ENCODE measurements at regions not wholly inside any gene's neighbourhood (a gene's known extent, or its start where the extent isn't known, plus 50 kb on each side); places are given as distances from the start of the nearest gene placed in this dataset.

DNA sequence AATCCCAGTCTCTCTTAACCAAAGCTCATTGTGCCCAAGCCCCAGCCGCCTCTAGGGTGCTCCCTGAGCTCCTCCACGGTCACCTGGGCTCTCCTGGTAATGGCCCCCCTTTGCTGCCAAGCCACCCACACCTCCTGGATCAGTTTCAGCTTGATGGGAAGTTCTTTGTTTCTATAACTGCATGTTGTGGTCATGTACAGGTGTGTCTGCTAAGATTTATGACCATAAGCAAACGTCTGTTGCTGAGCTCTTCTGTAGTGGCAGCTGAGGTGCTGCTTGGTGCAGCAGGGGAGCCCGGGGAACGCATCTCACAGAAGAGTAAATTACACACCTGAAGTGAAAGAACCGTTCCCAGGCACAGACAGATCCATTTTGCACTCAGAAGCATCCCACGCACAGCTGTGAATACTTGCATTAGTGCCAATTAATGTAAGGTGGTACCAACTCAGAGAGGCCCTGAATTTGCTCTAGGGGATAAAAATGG is 194.6 kb upstream of the ARID1B start:
- intact Hi-C loops (cut with DNase I): no loop called here
- Histone ChIP-seq H3K27me3 (no peaks in the 10 kb centered on the region), H3K4me3 (no peak overlapping the region), H3K36me3 (no peaks in the 10 kb centered on the region), H3K9me3 (peaks cover 0 to 2% (median 0%) of the 10 kb centered on the region in 4 donors), H3K4me1 (no peaks in the 10 kb centered on the region), H3K27ac (no peak overlapping the region)
- TF ChIP-seq, protein P1, sequence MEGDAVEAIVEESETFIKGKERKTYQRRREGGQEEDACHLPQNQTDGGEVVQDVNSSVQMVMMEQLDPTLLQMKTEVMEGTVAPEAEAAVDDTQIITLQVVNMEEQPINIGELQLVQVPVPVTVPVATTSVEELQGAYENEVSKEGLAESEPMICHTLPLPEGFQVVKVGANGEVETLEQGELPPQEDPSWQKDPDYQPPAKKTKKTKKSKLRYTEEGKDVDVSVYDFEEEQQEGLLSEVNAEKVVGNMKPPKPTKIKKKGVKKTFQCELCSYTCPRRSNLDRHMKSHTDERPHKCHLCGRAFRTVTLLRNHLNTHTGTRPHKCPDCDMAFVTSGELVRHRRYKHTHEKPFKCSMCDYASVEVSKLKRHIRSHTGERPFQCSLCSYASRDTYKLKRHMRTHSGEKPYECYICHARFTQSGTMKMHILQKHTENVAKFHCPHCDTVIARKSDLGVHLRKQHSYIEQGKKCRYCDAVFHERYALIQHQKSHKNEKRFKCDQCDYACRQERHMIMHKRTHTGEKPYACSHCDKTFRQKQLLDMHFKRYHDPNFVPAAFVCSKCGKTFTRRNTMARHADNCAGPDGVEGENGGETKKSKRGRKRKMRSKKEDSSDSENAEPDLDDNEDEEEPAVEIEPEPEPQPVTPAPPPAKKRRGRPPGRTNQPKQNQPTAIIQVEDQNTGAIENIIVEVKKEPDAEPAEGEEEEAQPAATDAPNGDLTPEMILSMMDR (IDR thresholded peaks at IDR 0.05): no peak
- TF ChIP-seq POLR2A (IDR thresholded peaks at IDR 0.05) (no peak), EP300 (IDR thresholded peaks at IDR 0.05) (no peak), POLR2AphosphoS5 (IDR thresholded peaks at IDR 0.05) (no peak)
- no peak for DNase-seq
- 13 to 48% methylated on average over 7 of the region's 7 CpGs for WGBS, 2 donors

DNA sequence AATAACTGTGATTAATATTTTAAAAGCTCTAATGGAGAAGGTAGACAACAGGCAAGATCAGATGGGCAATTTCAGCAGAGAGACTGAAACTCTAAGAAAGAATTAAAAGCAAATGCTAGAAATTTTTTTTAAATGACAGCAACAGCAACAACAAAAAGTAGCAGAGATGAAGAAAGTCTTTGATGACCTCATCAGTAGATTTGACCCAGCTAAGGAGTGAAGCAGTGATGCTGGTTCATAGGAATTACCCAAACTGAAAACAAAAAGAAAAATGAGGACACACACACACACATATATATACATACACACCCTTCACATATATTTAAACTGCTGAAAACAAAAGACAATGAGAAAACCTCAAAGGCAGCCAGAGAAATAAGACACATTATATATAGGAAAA is 197.6 kb upstream of the ARID1B start:
- Histone ChIP-seq H3K4me1 (no peaks in the 10 kb centered on the region), H3K36me3 (no peaks in the 10 kb centered on the region), H3K9me3 (peaks cover 0 to 6% (median under 1%) of the 10 kb centered on the region in 4 donors), H3K4me3 (no peak overlapping the region), H3K27ac (no peak overlapping the region), H3K27me3 (no peaks in the 10 kb centered on the region)
- TF ChIP-seq POLR2AphosphoS5 (IDR thresholded peaks at IDR 0.05): no peak
- no peak for TF ChIP-seq POLR2A (IDR thresholded peaks at IDR 0.05)
- no peak for DNase-seq
- intact Hi-C loops (cut with DNase I): no loop called here

DNA sequence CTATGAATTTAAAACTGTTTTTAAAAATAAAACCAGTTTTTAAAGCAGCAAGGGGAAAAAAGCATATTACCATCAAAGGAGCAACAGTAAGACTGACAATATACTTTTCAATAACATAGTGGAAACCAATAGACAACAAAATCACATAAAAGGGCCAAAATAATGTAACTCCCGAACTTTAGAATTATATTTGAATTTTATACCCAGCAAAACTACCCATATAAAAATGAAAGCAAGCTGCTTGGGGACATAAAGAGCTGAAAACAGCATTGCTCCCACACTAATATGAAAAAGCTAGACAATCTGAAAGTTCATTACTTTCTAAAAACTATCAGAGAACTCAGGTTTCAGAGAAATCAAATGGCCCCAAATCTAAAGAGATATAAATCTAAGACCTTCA is 199.4 kb upstream of the ARID1B start:
- no peaks in the 10 kb centered on the region for H3K36me3 ChIP-seq
- no peak overlapping the region for H3K27ac ChIP-seq
- H3K4me3 ChIP-seq: no peak overlapping the region
- DNase-seq: no peak
- peaks cover 0 to 6% (median under 1%) of the 10 kb centered on the region in 4 donors for H3K9me3 ChIP-seq
- H3K4me1 ChIP-seq: no peaks in the 10 kb centered on the region
- intact Hi-C loops (cut with DNase I): no loop called here
- no peaks in the 10 kb centered on the region for H3K27me3 ChIP-seq
- 86 to 92% methylated on average over 1 of the region's 1 CpG for WGBS, 2 donors
- TF ChIP-seq POLR2AphosphoS5 (IDR thresholded peaks at IDR 0.05) (no peak), EP300 (IDR thresholded peaks at IDR 0.05) (no peak), POLR2A (IDR thresholded peaks at IDR 0.05) (no peak)
- TF ChIP-seq, protein P1 (IDR thresholded peaks at IDR 0.05): no peak

DNA sequence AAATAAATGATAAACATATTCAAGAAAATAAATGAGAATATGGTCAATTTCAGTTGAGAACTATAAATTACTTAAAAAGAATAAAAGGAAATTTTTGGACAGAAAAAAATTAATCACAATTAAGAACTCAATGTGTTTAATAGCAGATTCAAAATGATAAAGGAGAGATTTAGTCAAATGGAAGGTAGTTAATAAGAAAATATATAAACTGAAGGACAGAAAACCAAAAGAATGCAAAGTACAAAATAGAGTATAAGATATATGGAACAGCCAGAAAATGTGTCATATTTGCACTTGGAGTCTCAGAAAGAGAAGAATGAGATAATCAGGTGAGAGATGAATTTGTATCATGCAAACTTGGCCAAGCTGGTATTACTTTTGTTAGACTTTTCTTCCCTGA is 201.8 kb upstream of the ARID1B start:
- intact Hi-C loops (cut with DNase I): no loop called here
- DNase-seq: no peak
- H3K36me3 ChIP-seq: no peaks in the 10 kb centered on the region
- no peak overlapping the region for H3K4me3 ChIP-seq
- no peaks in the 10 kb centered on the region for H3K27me3 ChIP-seq
- TF ChIP-seq POLR2AphosphoS5 (IDR thresholded peaks at IDR 0.05) (no peak), POLR2A (IDR thresholded peaks at IDR 0.05) (no peak), EP300 (IDR thresholded peaks at IDR 0.05) (no peak)
- TF ChIP-seq, protein P1 (IDR thresholded peaks at IDR 0.05): no peak
- H3K9me3 ChIP-seq: peaks cover 0 to 6% (median under 1%) of the 10 kb centered on the region in 4 donors
- no peak overlapping the region for H3K27ac ChIP-seq
- H3K4me1 ChIP-seq: no peaks in the 10 kb centered on the region

DNA sequence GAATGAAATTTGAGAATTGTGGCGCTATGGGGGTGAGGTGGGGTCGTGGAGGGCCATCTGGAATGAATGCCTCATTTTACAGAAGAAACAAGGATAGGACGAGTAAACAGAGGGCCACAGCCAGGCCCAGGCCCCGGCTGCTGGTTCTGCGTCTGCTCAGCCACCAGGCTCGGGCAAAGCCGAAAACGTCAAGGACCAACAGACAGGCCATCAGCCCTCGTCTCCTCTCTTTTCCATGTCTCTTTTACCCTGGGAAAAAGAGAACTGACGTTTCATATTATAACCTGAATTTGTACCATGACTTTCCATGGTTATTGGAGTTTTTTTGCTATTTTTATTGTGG is 212.4 kb upstream of the ARID1B start:
- no peak overlapping the region for H3K4me3 ChIP-seq
- no peaks in the 10 kb centered on the region for H3K36me3 ChIP-seq
- no peak for DNase-seq
- no peaks in the 10 kb centered on the region for H3K9me3 ChIP-seq
- intact Hi-C loops (cut with DNase I): loop anchor here (2.0 to 5.0 kb wide), 5 partner anchors 123 to 710 kb away; partner anchors contain the start of gene ARID1B
- TF ChIP-seq, protein P1 (IDR thresholded peaks at IDR 0.05): no peak
- TF ChIP-seq EP300 (IDR thresholded peaks at IDR 0.05) (no peak), POLR2AphosphoS5 (IDR thresholded peaks at IDR 0.05) (no peak), POLR2A (IDR thresholded peaks at IDR 0.05) (no peak)
- WGBS, 2 donors: 71 to 77% methylated on average over 10 of the region's 10 CpGs
- no peaks in the 10 kb centered on the region for H3K27me3 ChIP-seq
- no peak overlapping the region for H3K27ac ChIP-seq
- peaks cover 0 to 15% (median 6%) of the 10 kb centered on the region in 4 donors for H3K4me1 ChIP-seq

Measured in sigmoid colon (tissue), 6 donors.